Small intestine (tissue), 7 donors: ENCODE measurements at regions not wholly inside any gene's neighbourhood (a gene's known extent, or its start where the extent isn't known, plus 50 kb on each side); places are given as distances from the start of the nearest gene placed in this dataset.
"Not testable (repeated sequence)": the region's sequence is repeated elsewhere in the genome, so short reads cannot be mapped to it uniquely, and the experiment has no call there.

Source experiments
- DNase-seq, 2 donors: peaks; one replicate each; pipeline versions ENCODE4 v3.0.0 to v3.0.0-alpha.2; 2013
- FAIRE-seq: peaks from 2 replicates; lab custom pipeline; 2012; peaks lifted over from hg19 to GRCh38; lab: Jason Lieb, UNC
- H3K27ac ChIP-seq, 3 donors: one replicate each; pipeline ENCODE4 v1.5.1; 2013; ENCODE audit warnings: low read length in 2 of 3, mild to moderate bottlenecking in 2 of 3, control low read depth in 1 of 3, inconsistent platforms in 1 of 3, low read depth in 1 of 3, moderate library complexity in 1 of 3
- H3K27me3 ChIP-seq, 3 donors: one replicate each; pipeline ENCODE4 v1.6.1; 2013; ENCODE audit warnings: low read length in 3 of 3, inconsistent platforms in 1 of 3; ENCODE audit not compliant: control insufficient read depth in 3 of 3, insufficient read depth in 3 of 3
- H3K36me3 ChIP-seq, 3 donors: one replicate each; pipeline ENCODE4 v1.6.1; 2013; ENCODE audit warnings: low read length in 3 of 3, inconsistent platforms in 1 of 3, low read depth in 1 of 3, mild to moderate bottlenecking in 1 of 3, moderate library complexity in 1 of 3; ENCODE audit not compliant: control insufficient read depth in 3 of 3, insufficient read depth in 2 of 3
- H3K4me1 ChIP-seq, 3 donors: one replicate each; pipeline ENCODE4 v1.6.1; 2013; ENCODE audit warnings: low read length in 2 of 3, inconsistent platforms in 1 of 3, low read depth in 1 of 3, mild to moderate bottlenecking in 1 of 3, moderate library complexity in 1 of 3; ENCODE audit not compliant: control insufficient read depth in 3 of 3, insufficient read depth in 2 of 3
- H3K4me3 ChIP-seq, 3 donors: one replicate each; pipeline ENCODE4 v1.5.1; 2013; ENCODE audit warnings: low read length in 3 of 3, control low read depth in 1 of 3, inconsistent platforms in 1 of 3, low read depth in 1 of 3, mild to moderate bottlenecking in 1 of 3, moderate library complexity in 1 of 3
- H3K9me3 ChIP-seq, 2 donors: one replicate each; pipeline ENCODE4 v1.6.1; 2013; ENCODE audit warnings: low read depth in 1 of 2, low read length in 1 of 2; ENCODE audit not compliant: control insufficient read depth in 2 of 2, insufficient read depth in 1 of 2
- WGBS, 3 donors: extraction: QIAGEN DNeasy Blood & Tissue Kit; methylation state at CpG; one replicate each; pipeline ENCODE4 v1.1.7; 2013; 5-methylcytosine and 5-hydroxymethylcytosine counted together
- donor health status: healthy with polysubstance abuse.
- donor health status: control.
- donor health status: control.
- donor health status: Bipolar disorder and iron deficiency.
- donor health status: healthy.

- Histone ChIP-seq H3K4me3 (no peak overlapping the region), H3K27ac (no peak overlapping the region), H3K9me3 (no peaks in the 10 kb centered on the region), H3K27me3 (peaks cover 0 to 2% (median 0%) of the 10 kb centered on the region in 3 donors), H3K36me3 (no peaks in the 10 kb centered on the region), H3K4me1 (no peaks in the 10 kb centered on the region)
- DNase-seq = no peak
- 60 to 72% (median 65%) methylated on average over 17 of the region's 17 CpGs for WGBS, 3 donors
- no peak for FAIRE-seq
Observed at GRCh38 chr1:5727871-5728643, 264.2 kb downstream of the NPHP4 start.

- Histone ChIP-seq H3K4me3 (no peak overlapping the region), H3K27ac (no peak overlapping the region), H3K4me1 (no peaks in the 10 kb centered on the region), H3K36me3 (no peaks in the 10 kb centered on the region), H3K9me3 (no peaks in the 10 kb centered on the region), H3K27me3 (peaks cover 0 to 2% (median 0%) of the 10 kb centered on the region in 3 donors)
- DNase-seq = no peak
- FAIRE-seq = no peak
Observed at GRCh38 chr1:5727191-5727590, 265.0 kb downstream of the NPHP4 start.

DNA sequence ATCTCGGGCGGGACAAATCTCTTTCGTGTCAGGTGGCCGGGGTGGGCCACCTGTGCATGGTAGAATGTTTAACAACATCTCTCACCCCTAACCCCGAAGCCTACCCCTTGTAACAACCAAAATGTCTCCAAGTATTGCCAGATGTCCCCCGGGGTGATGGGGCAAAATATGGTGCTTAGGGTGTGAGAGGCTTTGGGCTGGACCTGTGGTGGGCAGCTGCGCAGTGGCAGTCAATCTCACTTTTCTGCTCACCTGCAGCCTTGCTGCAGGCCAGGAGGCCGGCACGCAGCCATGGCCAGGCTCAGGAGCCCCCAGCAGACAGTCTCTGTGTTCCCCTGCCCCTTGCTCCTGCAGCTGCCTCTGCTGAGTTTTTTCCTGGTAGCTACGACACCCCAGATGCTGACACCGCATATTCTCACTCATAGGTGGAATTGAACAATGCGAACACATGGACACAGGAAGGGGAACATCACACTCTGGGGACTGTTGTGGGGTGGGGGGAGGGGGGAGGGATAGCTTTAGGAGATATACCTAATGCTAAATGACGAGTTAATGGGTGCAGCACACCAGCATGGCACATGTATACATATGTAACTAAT lies 265.5 kb downstream of the NPHP4 start:
- H3K27me3 ChIP-seq, FAIRE-seq, H3K9me3 ChIP-seq: not testable (repeated sequence)

GRCh38 chr1:5725855-5726585 lies 266.2 kb downstream of the NPHP4 start:
- no peaks in the 10 kb centered on the region for H3K36me3 ChIP-seq
- peaks cover 0 to 2% (median 0%) of the 10 kb centered on the region in 3 donors for H3K27me3 ChIP-seq
- H3K4me1 ChIP-seq = no peaks in the 10 kb centered on the region
- no peaks in the 10 kb centered on the region for H3K9me3 ChIP-seq
- H3K27ac ChIP-seq = no peak overlapping the region
- DNase-seq (no peak), FAIRE-seq (no peak)
- H3K4me3 ChIP-seq = no peak overlapping the region
- WGBS, 3 donors = 60 to 77% (median 66%) methylated on average over 14 of the region's 14 CpGs

More for the DNA sequence above, 265.5 kb downstream of the NPHP4 start:
- not testable (repeated sequence) for H3K36me3 ChIP-seq, H3K4me1 ChIP-seq, H3K27ac ChIP-seq, DNase-seq, H3K4me3 ChIP-seq
- 58 to 72% (median 67%) methylated on average over 12 of the region's 13 CpGs for WGBS, 3 donors

DNA sequence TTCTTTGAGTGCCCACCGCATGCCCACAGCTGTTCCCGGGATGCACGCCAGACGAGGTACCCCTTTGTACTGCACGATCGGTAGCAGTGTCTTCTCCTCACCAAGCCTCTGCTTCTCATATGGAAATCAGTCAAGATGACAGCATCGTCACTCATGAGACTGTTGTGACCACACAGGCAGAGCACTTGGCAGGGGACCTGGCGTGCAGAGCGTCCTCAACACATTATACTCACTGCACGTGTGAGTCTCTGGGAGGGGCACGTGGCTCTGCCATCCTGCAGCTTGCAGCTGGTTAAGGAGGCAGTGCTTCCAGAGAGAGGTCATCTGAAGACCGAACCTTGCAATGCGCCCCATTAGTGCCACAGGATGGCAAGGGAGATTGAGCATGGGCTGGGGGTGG lies 266.8 kb downstream of the NPHP4 start:
- DNase-seq (no peak), FAIRE-seq (no peak)
- Histone ChIP-seq H3K27me3 (peaks cover 0 to 2% (median 0%) of the 10 kb centered on the region in 3 donors), H3K27ac (no peak overlapping the region), H3K4me3 (no peak overlapping the region), H3K36me3 (no peaks in the 10 kb centered on the region), H3K9me3 (no peaks in the 10 kb centered on the region), H3K4me1 (no peaks in the 10 kb centered on the region)
- 84% methylated on average over 13 of the region's 13 CpGs for WGBS, 3 donors

GRCh38 chr1:5724847-5725246 lies 267.4 kb downstream of the NPHP4 start:
- no peak for DNase-seq
- H3K4me3 ChIP-seq = no peak overlapping the region
- no peaks in the 10 kb centered on the region for H3K36me3 ChIP-seq
- peaks cover 0 to 2% (median 0%) of the 10 kb centered on the region in 3 donors for H3K27me3 ChIP-seq
- H3K27ac ChIP-seq = no peak overlapping the region
- H3K4me1 ChIP-seq = no peaks in the 10 kb centered on the region
- no peaks in the 10 kb centered on the region for H3K9me3 ChIP-seq
- WGBS, 3 donors = 64 to 71% (median 70%) methylated on average over 9 of the region's 9 CpGs
- FAIRE-seq = no peak

- FAIRE-seq (no peak), DNase-seq (no peak)
- 82 to 87% (median 86%) methylated on average over 12 of the region's 12 CpGs for WGBS, 3 donors
- Histone ChIP-seq H3K27me3 (peaks cover 0 to 2% (median 0%) of the 10 kb centered on the region in 3 donors), H3K4me3 (no peak overlapping the region), H3K9me3 (no peaks in the 10 kb centered on the region), H3K4me1 (no peaks in the 10 kb centered on the region), H3K27ac (no peak overlapping the region), H3K36me3 (no peaks in the 10 kb centered on the region)
Observed at GRCh38 chr1:5722635-5723164, 269.5 kb downstream of the NPHP4 start.

- H3K27me3 ChIP-seq = peaks cover 0 to 2% (median 0%) of the 10 kb centered on the region in 3 donors
- WGBS, 3 donors = 70 to 89% (median 81%) methylated on average over 3 of the region's 3 CpGs
Observed at GRCh38 chr1:5721634-5722215, 270.5 kb downstream of the NPHP4 start.

More at GRCh38 chr1:5721634-5722215, 270.5 kb downstream of the NPHP4 start:
- Histone ChIP-seq H3K9me3 (no peaks in the 10 kb centered on the region), H3K4me3 (no peak overlapping the region), H3K27ac (no peak overlapping the region), H3K36me3 (no peaks in the 10 kb centered on the region), H3K4me1 (no peaks in the 10 kb centered on the region)
- no peak for DNase-seq
- FAIRE-seq = no peak
